RPMI7951 (cell line): ENCODE measurements at regions not wholly inside any gene's neighbourhood (a gene's known extent, or its start where the extent isn't known, plus 50 kb on each side); places are given as distances from the start of the nearest gene placed in this dataset.

Experiments
- DNase-seq: peaks from one replicate; pipeline ENCODE4 v3.0.0-alpha.2; 2012; ENCODE audit warnings: low read depth

DNA sequence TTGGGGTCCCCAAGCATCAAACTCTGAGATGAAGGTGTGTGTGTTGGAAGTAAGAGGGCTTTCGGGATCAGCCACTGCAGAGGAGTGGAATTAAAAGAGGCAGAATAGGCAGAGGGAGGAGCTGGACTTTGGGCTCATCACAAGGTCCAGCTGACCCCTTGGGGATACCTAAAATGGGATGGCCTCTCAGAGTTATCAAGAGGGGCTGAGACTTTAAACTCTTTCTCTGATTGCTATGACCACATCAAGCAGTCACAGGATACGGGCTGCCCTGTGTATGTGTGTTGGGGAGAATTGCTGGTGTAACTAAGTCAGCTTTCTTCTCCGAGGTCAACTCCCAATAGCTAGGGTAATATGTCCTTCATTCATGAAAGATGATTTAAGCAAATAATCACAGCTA lies 127.7 kb upstream of the SLC14A2 start:
- no peak for DNase-seq

DNA sequence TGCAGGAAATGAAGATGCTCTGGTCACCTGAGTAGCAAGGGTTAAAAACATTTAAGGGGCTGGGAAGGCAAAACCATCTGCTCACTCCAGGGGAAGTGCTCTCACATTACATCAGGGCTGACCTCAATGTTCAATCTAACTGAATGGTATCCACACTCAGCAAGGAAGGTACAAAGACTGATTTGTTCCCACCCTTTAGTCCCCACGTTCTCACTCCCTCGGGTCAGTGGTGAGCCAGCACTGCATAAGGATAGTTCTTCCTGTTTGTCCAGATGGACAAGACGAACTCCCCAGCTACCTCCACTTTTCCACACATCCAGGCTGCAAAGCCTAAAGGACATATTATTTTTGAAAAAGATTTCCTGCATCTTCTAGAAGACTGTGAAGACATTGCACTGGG lies 126.6 kb upstream of the SLC14A2 start:
- no peak for DNase-seq

DNA sequence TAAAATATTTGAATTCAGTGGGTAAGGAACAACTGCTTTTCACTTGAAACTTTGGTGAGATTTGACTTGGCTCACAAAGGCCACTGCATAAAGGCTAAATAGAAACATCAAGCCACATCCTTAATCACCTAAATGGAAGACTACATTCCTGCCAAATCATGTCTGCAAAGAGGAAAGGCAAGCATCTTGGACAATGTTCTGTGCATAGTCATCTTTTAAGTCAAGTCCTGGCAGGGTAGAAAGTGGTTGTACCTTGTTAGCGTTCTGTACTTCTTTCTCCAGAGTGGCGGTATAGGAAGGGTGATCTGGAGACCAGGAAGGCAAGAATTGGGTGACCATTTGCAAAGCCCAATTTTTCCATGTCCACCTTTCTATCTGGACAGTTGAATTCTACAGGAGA lies 121.4 kb upstream of the SLC14A2 start:
- no peak for DNase-seq

DNA sequence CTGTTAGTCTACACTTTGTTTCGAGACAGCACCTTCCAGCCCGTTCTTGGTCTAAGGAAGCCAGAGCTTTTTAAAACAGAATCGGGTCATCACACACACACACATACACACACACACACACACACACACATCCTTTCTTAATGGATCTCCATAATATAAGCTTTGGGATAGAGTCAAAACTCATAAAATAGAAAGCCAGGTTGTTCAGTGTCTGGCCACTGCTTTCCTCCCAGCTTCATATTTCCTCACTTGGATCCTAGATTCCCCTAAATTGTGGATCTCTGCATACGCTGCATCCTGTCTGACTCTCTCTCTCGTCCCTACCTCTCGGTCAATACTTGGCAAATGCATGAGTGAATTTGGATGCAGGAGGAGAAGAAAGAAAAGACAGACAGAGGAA lies 120.5 kb upstream of the SLC14A2 start:
- DNase-seq = no peak

DNA sequence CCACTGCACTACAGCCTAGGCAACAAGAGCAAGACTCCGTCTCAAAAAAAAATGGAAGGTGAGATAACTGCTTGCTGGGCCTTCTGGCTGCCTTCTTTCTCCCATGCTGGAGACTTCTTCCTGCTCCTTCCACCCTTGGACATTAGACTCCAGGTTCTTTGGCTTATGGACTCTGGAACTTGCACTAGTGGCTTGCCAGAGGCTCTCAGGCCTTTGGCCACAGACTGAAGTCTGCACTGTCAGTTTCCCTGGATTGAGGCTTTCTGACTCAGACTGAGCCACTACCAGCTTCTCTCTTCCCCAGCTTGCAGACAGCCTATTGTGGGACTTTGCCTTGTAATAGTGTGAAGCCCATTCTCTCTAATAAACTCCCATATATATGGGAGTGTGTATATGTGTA lies 118.5 kb upstream of the SLC14A2 start:
- no peak for DNase-seq

DNA sequence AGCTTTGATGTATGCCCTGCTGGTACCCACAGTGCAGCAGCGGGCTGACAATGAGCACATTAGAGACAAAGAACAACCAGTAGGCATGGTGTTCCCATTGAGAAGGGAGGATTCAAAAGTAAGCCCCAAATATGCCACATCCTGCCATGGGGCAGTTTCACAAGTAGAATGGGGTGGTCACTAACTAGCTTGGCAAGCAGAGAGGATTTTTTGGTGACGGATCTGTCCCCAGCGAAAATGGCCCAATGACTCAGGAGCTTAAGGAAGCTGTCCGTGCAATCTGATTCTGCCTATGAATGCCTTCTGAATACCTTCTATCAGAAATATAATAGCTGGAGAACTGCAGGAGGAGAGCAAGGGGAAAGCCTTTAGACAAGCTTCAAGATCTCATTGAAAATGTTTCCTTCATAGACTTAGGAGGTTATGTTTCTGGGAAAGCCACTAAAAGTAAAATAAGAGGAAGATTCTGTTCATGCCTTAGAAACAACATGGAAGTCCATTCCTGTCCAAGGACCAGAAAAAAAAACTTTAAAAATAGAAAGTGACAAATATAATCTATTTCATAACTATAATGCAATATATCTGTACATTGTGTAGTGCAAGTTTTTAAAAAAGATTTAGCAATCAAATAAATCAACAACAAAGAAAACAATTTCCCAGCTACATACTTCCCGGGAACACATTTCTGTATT lies 117.5 kb upstream of the SLC14A2 start:
- no peak for DNase-seq

DNA sequence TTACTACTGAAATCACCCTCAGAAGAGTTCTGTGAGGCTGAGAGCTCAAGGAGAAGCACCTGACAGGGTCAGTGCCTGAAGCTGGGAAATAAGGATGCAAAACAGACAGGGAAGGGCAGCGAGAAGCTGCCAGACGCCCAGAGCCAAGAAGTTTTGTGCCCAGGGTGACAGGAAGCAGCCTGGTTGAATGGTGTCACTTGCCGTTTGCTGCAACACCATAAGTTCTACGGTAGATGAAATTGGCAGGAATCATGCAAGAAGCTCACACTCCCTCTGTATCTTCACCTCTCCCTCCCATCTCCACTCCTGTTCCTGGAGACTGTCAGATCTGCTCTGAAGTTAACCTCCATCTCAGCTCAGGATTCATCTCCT lies 117.0 kb upstream of the SLC14A2 start:
- no peak for DNase-seq

DNA sequence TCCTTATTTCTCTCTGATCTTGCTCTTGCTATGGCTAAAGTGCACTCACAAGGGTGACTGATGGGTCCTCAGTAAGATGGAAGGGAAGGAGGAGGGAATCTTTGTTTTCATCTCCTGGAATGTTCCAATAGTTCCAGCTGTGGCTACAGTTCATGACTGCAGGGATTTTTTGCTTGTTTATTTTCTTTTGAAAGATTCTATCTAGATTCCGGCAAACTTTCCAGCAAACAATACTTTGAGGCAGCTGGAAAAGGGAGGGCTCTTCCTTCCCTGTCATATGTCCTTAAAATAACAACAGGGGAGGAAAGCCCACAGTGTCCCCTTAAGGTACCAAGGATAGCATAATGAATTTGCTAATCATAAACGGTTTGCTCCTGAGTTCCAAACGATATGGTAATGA lies 111.3 kb upstream of the SLC14A2 start:
- DNase-seq = peak; percentile 71

DNA sequence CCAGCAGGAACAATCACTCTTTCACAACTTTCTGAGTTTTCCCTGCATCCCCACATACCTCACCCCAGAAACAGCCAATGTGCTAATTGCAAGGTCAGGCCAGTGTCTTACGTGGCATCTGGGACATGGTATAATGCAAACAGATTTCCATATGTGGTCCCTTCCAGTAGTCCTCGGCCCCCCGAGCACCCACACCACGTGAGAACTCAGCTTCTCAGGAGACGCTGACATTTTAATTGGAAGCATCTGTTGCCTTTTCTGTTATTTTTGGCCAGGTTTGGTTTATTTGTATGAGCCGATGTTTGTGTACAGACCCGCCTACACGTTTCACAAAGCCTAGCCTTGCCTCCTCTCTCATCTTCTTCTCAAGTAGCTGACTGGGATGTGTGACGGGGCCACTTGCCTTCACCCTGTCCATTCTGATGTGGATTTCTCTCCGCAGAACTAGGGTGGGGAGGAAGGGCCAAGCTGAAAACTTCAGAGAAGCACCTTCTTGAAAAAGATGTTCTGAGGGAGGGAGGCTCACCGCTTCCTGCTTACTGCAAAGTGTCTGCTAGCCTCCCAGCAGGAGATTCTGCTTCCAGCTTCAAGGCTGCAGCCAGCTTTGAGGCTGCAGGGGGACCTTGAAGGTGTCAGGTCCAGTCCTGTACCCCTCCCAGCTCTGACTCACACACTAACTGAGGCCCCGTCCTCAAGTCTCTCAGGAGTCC lies 109.6 kb upstream of the SLC14A2 start:
- DNase-seq = peak; percentile 87

DNA sequence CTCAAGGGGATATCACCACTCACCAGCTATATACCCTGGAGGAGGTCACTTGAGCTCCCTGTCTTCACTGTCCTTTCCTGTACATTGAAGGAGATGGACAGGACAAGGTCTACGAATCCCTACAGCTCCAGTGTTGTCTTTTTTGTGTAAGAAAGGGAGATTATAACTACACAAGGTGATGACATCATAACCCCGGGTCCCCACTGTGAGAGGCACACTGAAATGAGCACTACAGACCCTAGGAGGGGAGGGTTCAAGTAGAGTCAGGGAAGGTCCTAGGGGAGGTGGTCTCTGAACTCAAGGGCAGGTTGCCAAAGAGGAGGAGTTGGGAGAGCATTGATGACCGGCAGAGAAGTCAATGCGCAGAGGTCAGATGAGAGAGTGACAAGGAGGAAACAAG lies 108.3 kb upstream of the SLC14A2 start:
- no peak for DNase-seq

DNA sequence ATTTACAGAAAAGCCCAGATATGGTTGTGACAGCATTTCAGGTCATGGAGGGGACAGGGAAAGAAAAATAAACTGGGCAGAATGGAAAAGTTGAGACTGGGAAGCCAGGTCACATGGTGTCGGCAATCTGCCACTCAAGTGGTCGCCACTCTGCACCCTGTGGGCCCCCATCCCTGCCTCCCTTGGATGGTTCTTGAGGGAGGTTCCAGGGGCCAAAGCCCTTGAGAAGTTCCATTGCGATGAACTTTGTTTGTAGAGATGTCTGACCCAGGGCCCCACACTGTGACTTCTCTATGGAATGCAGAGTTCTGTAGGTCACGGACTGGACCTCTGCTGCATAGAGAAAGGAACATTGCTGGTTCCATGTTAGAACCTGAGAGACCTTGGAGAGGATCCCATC lies 105.7 kb upstream of the SLC14A2 start:
- no peak for DNase-seq

DNA sequence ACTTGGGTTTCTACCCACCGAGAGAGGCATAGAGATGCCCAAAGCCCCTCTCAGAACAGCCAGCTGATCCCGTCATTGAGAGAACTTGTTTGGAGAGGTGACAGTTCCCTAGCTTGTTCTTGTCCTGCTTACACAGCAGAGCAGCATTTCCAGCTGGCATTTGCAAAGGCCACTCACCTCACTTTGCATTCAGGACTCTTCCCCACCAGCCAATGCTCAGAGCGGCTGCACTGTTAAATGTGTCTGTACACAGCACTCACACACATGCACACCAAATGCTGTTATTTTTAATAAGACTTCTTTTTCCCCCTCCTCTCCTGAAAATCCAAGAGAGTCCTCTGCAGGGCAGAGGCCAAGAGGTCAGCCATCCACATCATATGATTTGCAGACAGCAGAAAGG lies 104.6 kb upstream of the SLC14A2 start:
- DNase-seq = no peak

DNA sequence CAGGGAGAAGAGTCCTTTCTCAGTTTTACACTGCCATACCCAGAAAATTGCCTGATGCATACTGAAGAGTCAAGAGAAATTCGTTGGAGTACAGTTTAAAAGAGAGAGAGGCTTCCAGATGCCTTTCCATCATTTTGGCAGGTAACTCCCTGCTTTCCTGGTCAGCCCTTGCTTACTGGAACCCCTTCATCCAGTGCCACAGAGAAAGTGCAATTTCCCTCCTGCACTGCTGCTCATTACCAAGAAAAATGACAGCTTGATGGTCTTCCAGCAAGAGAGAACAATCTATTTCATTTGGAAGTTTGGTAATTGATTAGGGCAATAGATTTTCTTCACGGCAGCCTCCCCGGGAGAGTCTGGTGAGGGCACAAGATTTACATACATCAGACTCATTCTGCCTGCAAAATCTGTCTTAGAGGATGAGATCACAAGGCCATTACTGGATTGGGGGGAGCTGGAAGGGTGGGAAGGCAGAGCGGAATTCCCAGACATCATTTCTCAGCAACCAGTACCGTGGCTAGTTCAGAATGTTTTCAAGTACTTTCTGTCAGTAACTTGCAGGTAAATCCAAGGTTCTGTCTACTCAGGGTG lies 102.8 kb upstream of the SLC14A2 start:
- DNase-seq = no peak

DNA sequence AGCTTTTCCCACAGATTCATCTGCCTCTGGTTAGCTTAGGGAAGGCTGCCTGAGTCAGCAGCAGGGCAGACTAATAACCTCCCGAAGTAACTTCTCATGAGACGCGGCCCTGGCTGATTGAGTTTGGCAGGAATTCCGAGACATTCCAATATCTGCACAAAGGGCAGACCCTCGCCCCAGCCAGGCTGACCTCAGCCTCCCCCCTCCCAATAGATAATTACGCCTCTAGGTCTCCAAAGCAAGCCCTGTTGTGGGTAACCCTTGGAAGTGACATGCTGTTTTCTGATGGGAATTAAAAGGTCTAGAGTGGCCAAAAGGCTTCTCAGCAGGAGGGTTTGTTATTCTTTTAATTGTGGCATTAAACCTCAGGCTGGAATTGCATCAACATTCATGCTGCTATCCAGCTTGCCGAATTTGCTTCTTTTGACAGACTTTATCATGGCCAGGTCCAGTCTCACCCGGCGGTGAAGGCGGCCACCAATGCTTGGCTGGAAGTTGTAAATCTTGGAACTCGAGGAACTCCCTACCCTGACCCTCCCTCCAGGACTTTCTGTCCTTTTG lies 98.0 kb upstream of the SLC14A2 start:
- DNase-seq = peak; percentile 37

DNA sequence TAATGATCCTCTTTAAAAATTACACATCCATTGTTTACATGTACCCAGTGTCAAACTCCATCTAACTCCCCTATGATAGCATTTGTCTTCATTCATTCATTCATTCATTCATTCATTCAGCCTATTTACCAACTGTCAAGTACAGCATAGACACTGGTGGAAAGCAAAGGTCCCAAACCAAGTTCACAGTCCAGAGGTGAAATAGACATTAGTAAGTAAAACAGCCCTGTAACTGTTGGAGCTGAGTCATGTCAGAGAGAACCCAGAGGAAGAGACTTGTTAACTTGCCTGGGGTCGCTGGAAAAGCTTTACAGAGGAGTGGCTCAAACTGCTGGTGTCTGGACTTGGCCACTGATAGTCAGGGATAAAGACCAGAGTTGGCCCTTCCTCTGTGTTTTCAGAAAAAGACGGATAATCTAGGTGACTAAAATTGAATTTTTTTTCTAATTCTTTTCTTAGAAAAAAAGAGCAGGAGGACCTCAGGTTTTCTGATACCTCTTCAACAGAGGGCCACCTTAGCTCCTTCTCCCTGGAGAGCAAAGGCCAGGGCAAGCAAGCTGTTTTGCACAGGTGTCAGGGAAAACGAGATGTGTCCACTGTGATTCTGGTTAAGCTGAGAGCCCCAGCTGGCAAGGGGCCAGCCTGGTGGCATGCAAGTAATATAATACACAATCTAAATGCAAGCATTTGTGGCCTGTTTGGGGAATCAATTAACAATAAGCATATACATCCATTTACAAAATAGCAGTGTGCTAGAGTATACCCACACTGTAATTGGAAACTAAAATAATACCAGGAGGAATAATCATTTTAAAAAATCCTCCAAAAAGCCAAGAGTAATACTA lies 96.7 kb upstream of the SLC14A2 start:
- peak; percentile 24 for DNase-seq

DNA sequence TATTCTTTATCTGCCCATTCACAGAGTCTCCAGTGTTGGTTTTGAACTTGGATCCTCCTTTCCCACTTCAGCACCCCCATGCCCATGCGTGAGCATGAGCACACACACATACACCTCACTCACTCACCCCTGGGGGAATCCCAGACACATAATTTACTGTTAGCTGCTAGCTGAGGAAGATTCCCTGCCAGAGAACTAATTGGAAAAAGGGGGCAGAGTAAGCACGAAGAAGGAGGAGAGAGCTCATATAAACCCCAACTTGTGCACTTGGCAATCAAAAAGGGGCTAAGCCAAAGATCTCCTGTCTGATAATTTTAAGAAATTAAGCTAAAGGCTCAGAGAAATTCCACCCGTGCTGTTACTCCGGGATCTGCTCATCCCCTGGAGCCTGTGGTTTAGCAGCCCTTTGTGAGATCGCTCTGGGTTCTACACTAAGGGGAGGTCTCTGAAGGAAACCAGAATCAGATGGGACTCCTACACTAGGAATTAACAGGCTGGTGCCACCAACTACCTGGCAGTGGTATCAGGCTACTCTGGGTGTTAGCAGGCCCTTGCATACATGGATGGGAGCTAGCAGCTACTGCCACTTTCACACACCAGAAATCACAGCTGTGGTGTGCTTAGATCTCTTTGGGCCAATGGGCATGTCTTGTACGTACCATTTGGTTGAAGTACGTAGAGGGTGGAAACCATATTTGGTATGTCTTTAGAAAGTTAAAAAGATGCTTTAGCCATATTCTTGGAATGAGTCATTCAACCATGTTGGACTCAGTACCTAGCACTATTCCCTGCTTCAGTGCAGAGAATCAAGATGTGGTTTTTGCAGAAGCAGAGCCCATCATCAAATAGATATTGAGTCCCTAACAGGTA lies 95.6 kb upstream of the SLC14A2 start:
- DNase-seq = peak; percentile 63

DNA sequence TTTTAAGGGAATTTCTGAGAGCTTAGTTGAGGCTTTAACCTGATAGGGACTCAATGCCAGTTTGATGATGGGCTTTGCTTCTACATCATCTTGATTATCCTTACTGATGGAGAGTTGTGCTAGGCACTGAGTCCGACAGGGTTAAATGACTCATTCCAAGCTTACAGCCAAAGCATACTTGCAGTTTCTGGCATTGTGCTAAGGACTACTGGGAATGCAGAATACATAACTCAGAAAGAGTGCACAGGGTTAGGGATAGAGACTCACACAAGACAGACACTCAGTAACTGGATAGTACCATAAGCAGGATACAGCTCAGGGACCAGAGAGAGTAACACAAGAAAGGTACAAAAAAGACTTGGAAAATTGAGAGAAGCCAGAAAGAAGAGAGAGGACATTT lies 94.1 kb upstream of the SLC14A2 start:
- DNase-seq = peak; percentile 43

DNA sequence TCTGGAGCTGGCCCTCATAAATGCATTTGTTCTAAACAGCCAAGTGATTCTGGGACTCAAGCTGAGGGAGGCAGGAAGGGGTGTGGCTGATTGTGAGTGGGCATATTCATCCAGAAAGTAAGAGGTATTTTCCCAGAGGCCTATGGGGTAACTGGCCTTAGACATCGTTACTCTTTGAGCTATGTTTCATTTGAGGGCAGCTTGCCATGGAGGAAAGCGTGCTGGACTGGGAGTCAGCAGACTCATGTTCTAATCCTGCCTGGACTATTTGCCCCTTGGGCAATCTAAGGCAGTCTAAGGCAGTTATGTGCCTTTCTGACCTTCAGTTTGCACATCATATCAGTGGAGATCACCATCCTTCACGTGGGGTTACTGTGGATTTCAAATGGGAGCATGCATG lies 93.5 kb upstream of the SLC14A2 start:
- peak; percentile 41 for DNase-seq

DNA sequence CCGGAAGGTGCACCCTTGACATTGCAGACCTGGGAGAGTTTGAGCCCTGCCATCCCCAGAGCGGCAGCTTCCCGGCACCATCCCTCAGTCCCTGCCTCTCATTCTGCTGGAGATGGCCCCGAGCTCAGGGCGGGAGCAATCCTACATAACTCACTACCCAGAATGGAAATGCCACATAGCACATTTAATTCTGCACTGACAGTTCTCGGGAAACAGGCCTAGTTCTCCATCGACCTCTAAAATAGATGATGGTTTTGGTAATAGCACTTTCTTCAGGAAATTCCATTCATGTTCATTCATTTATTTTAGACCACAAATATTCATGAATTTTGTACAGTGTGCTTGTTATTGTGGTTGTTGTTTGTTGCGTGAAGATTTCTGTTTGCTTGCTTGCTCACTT lies 92.9 kb upstream of the SLC14A2 start:
- peak; percentile 48 for DNase-seq

DNA sequence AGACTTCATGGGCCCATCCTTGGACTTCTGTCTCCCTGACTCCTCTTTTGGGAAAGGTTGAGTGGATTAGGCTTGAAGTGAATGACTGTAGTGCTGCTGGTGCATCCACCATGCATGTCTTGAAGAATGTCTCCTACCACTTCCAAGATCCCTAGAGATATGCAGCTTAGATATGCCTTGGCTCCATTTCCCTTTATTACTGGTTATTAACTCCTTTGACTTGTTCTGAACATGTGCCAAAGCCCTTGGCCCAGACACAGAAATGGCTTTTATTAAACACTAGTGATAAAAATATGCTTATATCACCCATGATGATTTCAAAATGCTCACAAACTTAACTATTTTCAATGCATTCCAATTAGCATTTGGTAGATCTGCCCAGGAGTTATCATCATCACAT lies 90.0 kb upstream of the SLC14A2 start:
- DNase-seq = no peak
